ENCODE measurements at regions not wholly inside any gene's neighbourhood (a gene's known extent, or its start where the extent isn't known, plus 50 kb on each side); places are given as distances from the start of the nearest gene placed in this dataset.

DNA sequence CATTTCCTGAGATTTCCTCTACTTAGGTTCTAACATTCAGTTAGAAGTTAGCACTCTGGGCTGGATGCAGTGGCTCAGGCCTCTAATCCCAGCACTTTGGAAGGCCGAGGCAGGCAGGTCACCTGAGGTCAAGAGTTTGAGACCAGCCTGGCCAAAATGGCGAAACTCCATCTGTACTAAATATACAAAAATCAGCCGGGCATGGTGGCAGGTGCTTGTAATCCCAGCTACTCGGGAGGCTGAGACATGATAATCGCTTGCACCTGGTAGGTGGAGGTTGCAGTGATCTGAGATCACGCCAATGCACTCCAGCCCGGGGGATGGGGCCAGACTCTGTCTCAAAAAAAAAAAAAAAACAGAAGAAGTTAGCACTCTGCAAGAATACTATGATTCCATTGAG lies 1430.9 kb downstream of the CDH11 start:
- TF ChIP-seq, protein P1, sequence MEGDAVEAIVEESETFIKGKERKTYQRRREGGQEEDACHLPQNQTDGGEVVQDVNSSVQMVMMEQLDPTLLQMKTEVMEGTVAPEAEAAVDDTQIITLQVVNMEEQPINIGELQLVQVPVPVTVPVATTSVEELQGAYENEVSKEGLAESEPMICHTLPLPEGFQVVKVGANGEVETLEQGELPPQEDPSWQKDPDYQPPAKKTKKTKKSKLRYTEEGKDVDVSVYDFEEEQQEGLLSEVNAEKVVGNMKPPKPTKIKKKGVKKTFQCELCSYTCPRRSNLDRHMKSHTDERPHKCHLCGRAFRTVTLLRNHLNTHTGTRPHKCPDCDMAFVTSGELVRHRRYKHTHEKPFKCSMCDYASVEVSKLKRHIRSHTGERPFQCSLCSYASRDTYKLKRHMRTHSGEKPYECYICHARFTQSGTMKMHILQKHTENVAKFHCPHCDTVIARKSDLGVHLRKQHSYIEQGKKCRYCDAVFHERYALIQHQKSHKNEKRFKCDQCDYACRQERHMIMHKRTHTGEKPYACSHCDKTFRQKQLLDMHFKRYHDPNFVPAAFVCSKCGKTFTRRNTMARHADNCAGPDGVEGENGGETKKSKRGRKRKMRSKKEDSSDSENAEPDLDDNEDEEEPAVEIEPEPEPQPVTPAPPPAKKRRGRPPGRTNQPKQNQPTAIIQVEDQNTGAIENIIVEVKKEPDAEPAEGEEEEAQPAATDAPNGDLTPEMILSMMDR (IDR thresholded peaks at IDR 0.05; ENCODE audit: low read length), result no peak
- TF ChIP-seq EZH2 (optimal IDR thresholded peaks at IDR 0.05; ENCODE audit: low read depth, low read length), result no peak
- no peak for TF ChIP-seq EZH2phosphoT487 (IDR thresholded peaks at IDR 0.05; ENCODE audit: low read length)
